ENCODE measurements at regions not wholly inside any gene's neighbourhood (a gene's known extent, or its start where the extent isn't known, plus 50 kb on each side); places are given as distances from the start of the nearest gene placed in this dataset.
"Not testable (repeated sequence)": the region's sequence is repeated elsewhere in the genome, so short reads cannot be mapped to it uniquely, and the experiment has no call there.

DNA sequence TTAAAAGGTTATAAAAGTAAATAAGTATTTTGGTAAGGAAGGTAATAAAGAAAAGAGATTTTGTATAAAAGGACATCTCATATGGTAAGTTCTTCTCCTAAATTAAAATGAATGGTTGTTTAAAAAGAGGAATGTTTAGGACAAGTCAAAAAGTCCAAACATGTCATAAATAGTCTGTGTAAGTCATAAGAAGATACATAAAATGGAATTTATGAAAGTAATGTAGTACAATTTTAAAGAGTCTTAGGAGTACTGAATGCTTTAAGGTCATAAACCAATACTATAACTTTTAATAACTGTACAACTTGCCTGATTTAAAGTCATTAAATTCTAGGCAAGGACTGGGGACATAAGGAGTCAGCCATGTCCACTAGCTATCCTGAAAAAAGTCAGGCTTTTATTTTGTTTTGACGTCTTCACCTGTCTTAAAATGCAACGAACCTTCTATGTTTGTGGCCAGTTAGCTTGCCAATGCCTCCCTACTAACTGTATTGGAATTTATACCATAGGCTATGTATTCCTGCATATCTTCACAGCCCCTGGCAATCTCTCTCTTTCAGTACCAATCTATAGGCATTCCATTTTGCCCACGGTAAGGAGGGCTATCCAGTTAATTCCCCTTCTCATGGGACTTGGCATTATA lies 312.3 kb upstream of the LRRTM4 start:
- no peak for DNase-seq (ENCODE audit: low spot score)

DNA sequence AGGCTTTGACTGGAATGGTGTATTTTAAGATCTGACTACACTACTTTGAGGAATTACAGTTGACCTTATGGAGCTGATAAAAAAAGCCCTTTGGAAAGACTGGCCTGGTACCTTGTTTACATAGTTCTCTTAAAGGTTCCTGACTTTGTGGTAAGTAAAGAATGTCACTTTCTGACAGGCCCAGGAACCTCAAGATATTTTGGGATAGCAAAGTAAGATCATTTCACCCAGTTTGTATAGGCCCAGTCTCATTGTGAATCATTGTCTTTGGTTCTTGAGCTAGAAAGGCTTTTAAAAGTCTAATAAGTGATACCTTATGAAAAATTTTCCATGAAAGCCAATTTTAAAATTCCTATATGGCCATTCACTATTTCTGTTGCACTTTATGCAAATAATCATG lies 316.3 kb upstream of the LRRTM4 start:
- no peak for DNase-seq (ENCODE audit: low spot score)

- no peak for DNase-seq (ENCODE audit: low spot score)
Measured at GRCh38 chr2:77839102-77839501, 316.9 kb upstream of the LRRTM4 start.

- no peak for DNase-seq (ENCODE audit: low spot score)
Measured at GRCh38 chr2:77862120-77862519, 339.9 kb upstream of the LRRTM4 start.

DNA sequence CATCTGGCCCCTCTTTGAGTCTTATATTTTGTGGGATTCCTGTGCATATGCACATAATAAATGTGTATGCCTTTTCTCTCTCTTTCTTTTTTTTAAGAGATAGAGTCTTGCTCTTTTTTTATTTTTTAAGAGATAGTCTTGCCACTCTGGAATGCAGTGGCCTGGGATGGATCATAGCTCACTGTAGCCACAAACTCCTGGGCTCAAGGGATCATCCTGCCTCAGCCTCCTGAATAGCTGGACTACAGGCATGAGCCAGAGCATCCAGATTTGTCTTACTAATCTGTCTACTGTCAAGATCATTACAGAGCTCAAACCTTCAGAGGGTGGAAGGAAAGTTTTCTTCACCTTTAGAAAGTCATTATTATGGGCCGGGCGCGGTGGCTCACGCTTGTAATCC lies 342.2 kb upstream of the LRRTM4 start:
- DNase-seq (ENCODE audit: low spot score), result no peak

DNA sequence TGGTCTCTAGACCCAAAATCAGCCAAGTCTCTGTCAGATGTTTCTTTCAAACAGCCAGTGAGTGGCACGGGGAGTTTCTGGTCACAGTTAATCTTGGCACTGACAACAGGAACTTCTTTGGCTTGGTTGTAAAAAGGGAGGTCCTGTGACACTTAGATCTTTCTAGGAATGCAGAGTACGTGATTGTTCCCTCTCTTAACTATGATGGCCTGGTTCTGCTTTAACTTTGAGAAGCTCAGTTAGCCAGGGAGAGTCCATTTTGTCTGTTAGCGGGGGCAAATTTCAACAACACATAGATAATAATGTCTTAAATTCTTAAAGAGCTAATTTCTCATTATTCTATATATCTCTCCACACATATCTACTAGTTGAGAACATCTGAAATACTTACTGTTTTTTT lies 344.5 kb upstream of the LRRTM4 start:
- DNase-seq (ENCODE audit: low spot score), result no peak

DNA sequence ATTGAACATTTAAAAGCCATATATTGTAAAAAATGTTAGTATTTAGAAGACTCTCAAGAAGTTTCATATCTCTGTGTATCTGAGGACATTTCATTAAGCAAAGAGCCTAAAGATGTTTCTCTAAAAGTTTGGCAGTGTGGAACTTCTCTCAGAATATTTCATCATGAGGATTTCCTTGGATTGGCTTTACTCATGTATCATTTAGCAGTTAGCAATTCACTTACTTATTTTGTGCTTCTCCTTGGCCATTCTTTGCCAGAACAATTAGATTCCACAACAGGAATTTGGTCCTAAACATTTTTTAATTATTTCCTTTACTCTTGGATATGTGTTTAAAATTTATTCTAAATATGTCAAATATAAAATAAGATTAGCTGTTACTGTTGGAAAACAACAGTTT lies 345.0 kb upstream of the LRRTM4 start:
- no peak for DNase-seq (ENCODE audit: low spot score)

DNA sequence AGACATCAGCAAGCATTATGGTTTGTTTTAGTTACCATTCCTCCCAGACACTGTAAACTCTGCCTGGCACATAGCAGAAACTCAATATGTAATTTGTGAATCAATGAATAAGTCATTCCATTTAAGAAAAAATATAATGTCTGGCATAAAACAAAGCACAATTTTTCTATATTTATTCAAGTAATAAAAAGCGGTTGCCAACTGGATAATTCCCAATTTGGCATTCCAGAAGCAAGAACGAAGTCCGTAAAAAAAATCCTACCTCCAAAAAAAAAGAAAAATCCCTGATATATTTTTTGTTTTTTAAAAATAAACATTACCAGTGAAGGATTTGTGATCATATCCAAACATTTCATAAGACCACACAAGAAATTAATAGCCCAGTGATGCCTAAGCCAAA lies 351.3 kb upstream of the LRRTM4 start:
- no peak for DNase-seq (ENCODE audit: low spot score)

GRCh38 chr2:77900211-77900610 lies 378.0 kb upstream of the LRRTM4 start:
- DNase-seq (ENCODE audit: low spot score), result not testable (repeated sequence)

- no peak for DNase-seq (ENCODE audit: low spot score)
Measured at GRCh38 chr2:77910136-77910535, 388.0 kb upstream of the LRRTM4 start.

DNA sequence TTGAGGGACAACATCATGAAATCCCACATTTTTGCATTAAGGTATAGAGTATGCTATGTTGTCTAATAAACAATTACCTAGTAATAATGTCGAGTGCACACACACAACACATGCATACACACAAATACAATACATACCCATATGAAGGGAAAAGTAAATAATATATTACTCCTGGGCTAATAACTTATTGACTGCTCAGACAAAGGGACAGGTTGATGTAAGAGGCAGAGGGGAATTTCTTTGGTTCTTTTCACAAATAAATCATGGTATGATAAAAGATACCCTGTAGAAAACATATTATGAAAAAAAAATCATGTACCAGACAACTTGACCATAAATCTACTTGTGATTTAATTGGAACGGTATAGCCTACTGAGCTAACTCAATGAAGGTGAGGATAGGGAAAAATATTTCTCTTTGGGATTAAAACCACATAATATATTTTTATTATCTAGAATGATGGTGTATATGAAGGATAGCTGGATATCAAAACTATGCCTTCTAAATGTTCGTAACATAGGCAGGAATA lies 398.7 kb upstream of the LRRTM4 start:
- DNase-seq (ENCODE audit: low spot score), result no peak

GRCh38 chr2:77922567-77922966 lies 400.4 kb upstream of the LRRTM4 start:
- no peak for DNase-seq (ENCODE audit: low spot score)

DNA sequence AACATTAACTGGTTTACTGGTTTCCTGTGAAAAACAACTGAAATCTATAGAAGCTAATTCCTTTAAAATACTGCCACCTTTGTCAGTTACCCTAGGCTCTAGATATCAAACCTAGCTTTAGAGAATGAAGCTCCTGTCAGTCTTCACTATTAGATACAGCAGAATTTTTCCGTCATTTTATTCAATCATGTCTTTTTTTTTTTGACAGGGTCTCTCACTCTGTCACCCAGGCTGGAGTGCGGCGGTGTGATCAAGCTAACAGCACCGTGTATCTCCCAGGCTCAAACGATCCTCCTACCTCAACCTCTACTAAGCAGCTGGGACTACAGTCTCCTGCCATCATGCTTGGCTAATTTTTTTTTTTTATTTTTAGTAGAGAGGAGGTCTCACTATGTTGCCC lies 415.2 kb upstream of the LRRTM4 start:
- no peak for DNase-seq (ENCODE audit: low spot score)

- no peak for DNase-seq (ENCODE audit: low spot score)
Measured at GRCh38 chr2:77938462-77938861, 416.3 kb upstream of the LRRTM4 start.

GRCh38 chr2:77939370-77939769 lies 417.2 kb upstream of the LRRTM4 start:
- no peak for DNase-seq (ENCODE audit: low spot score)

DNA sequence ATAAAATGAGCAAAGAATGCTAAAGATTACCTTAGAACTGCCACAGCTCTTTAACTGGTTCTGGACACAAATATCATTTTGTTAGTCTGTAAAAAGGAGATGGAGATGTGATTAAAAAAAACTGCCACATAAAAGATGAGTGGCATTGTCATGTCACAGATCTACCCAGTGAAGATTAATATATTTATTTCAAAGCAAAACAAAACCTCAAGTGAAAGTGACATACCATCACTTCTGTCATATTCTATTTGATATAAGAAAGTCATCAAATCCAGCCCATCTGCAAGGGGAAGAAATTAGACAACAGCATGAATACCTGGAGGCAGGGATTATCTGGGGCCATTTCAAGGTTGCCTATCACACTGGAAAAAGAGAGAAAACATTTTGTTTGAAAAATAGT lies 417.6 kb upstream of the LRRTM4 start:
- DNase-seq (ENCODE audit: low spot score), result no peak

GRCh38 chr2:77954931-77955330 lies 432.8 kb upstream of the LRRTM4 start:
- no peak for DNase-seq (ENCODE audit: low spot score)

DNA sequence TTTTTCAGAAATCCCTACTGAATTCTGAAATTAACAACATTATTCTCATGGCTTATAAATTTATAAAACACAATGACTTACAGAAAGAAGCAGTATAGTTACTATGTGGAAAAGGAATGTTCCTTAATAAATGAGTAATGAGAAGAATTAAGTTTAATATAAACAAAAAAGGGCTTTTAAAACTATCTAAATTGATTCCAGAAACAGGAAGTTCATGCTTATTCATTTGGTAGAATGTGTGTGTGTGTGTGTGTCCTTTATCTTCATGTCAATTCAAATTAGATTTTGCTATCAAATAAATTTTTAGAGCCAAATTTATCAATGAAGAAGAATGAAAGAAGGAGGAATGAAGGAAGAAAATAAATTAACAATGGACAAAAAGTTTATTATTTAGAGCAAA lies 440.8 kb upstream of the LRRTM4 start:
- no peak for DNase-seq (ENCODE audit: low spot score)

DNA sequence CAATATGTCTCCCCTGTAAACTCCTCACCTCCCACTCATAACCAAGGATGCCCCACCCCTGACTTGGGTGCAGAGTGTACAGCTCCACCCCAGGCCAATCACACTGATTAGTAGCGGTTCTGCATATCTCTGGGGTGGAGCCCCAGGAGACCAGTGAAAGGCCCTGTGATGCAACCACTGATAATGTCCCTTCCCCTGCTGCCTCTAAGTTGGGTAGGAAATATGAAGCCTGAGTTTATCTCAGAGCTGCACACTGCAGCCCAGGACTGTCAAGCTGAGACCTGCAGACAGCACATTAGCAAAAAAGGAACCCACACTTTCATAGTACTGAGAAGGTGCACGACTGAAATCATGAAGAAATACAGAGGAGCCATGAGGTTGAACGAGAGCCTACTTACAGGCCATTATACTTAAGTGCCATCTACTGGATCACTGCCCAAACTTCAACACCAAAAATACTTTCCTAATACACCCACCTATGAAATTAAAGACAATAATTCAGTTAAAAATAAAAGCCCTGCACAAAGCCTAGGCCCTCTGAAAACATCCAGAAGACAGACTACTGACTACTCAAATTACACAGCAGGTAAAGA lies 455.4 kb upstream of the LRRTM4 start:
- no peak for DNase-seq (ENCODE audit: low spot score)

DNA sequence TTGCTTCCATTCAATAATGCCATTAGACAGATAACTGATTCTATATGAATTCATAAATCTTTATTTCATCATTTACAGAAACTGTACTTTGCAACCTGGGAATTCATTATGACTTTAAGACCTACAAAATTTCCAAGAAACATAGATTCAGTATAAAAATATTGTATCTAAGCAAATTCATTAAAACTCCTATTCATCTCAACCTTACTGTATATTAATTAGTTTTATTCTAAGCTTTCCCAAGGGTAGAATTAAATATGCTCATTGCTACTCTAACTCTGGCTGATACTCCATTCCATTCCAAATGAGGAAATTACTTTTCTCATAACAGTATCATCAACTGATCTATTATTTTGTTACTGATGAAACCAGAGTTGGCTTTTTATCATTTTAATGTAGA lies 473.0 kb upstream of the LRRTM4 start:
- DNase-seq (ENCODE audit: low spot score), result no peak

DNA sequence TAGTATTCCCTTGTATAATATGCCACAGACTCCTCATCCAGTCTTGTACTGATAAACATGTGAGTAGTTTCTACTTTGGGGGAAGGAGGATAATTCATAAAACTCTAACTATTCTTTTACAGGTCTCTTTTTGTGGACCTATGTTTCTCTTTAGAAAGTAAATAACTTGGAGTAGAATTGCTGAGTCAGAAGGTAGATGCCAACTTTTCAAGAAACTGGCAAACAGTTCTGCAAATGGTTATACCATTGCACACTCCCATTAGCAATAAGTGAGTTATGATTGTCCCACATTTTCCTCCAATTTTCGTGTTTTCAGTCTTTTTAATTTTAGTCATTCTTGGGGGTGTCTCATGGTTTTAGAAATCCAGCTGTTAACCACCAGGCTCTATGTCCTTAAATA lies 477.2 kb upstream of the LRRTM4 start:
- no peak for DNase-seq (ENCODE audit: low spot score)

DNA sequence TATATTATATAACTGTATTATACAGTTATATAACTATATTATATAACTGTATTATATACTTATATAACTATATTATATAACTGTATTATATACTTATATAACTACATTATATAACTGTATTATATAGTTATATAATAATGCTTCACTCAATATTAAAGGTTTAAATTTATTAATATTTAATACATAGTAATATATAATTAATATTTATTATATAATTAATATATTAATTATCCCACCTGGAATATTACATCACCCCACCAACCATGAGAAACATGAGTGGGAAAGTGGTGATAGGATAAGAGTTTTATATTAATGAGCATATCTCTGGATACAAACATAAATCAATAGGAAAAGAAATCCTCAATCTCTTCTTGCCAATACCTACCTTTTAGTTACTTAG lies 487.1 kb upstream of the LRRTM4 start:
- no peak for DNase-seq (ENCODE audit: low spot score)

DNA sequence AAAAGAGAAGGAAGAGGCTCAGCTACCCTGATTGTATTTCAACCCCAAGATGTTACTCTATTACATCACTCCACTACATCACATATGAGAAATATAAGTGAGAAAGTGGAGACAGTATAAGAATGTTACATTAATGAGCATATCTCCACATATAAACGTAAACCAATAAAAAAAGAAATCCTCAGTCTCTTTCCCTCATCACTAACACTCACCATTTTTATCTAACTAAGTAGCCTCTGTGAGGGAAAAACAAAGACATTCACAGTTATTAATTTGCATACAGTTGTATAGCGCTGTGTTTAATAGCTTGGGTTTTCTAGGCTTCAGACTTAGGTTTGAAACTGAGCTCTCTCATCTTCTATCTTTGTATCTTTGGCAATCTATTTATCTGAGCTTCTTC lies 489.1 kb upstream of the LRRTM4 start:
- DNase-seq (ENCODE audit: low spot score), result no peak

GRCh38 chr2:78020491-78020890 lies 498.3 kb upstream of the LRRTM4 start:
- no peak for DNase-seq (ENCODE audit: low spot score)

All from hematopoietic multipotent progenitor cell treated with erythropoietin and hydrocortisone succinate and interleukin-3 and kit ligand, for 17 days (in vitro differentiated cells).